HG03442 (cell line): ENCODE measurements at regions not wholly inside any gene's neighbourhood (a gene's known extent, or its start where the extent isn't known, plus 50 kb on each side); places are given as distances from the start of the nearest gene placed in this dataset.

Experiments
- ATAC-seq: cut with Tn5 transposase; IDR thresholded peaks from one replicate; pipeline ENCODE4 v1.9.1; 2021; ENCODE audit warnings: mild to moderate bottlenecking, moderate library complexity; ENCODE audit not compliant: unreplicated experiment

DNA sequence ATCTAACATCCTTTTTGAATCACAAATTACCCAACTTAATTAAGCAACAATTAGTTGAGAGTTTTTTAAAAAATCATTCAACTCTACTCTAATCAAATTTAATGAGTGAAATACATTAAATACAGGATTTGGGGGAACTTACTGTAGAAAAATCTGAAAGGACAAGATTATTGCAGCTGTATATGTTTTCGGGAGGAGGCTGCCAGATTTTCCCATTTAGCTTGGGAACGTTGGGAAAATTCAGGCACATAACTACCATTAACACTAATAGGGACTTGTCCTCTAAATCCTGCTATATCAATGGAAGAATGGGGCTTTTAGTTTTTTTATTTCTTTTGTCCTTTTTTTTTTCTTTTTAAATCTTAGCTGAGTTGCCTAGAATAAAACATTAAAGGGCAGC lies 691.4 kb upstream of the FZD8 start:
- ATAC-seq = no peak

DNA sequence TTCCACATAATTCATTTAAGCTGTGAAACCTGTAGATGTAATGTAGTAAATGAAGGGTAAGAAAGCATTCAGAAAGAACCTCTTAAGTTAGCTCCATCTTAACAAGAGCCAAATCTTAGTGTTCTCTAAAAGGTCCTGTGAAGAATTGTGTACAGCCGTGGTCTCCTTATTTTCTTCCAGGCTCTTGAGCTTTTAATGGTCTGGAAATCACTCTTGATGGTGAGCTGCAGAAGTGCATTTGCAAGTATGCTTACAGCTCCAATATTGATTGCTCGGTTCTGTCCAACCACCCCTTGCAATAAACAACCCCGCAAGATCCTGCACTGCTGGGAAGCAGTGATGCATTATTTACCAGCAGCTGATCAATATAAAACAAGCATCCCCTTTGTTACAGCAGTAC lies 690.8 kb upstream of the FZD8 start:
- no peak for ATAC-seq

DNA sequence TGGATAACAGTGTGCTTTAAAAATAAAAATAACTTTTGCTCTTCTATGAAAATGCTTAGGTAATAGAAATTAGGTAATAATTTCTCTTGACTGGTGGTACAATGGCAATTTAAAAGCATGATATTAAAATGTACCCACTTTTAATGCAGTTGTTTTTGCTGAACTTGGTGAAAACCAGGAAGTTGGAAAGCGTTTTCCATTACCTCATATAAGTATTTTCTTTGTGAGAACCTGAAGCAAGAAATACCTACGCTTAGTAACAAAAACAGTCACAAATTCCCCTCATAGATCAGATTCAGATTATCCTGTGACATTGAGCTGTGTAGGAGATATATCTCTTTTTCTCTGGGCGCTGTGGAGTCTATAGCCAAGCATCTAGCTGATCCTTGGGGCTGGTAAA lies 689.0 kb upstream of the FZD8 start:
- ATAC-seq = no peak

DNA sequence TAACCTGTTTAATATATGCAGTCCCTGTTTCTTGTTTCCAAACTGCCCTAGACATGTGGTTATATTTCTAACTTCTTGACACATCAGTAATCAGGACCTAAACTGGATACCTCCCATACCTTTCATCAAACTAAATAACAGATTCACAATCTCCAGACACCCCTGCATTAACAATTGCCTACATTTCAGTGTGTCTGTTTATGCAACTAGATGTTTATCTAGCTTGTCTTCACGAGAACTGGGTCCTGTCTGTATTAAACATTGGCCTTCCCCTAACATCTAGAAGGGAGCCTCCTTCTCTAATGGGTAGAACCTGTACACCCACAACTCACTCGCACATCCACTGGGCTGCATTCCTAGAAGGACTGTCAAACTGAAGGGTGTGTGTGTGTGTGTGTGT lies 683.7 kb upstream of the FZD8 start:
- ATAC-seq = no peak

DNA sequence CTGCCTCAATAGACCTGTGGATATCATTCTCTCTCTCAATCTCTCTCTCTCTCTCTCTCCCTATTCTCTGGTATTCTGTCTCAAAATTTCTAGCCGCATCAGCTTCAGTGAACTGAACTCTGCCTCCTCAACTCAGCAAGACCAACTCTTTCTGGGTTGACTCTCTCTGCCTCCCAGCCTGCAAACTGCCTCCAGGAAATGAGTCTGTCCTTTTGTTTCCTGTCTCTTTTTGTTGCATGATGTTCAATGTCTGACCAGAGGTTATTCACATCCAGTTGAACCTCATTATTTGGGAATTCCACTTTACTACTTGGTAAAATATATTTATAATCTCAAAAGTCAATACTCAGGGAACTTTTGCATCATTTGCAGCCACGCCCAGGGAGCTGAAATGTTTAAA lies 682.7 kb upstream of the FZD8 start:
- ATAC-seq = no peak

DNA sequence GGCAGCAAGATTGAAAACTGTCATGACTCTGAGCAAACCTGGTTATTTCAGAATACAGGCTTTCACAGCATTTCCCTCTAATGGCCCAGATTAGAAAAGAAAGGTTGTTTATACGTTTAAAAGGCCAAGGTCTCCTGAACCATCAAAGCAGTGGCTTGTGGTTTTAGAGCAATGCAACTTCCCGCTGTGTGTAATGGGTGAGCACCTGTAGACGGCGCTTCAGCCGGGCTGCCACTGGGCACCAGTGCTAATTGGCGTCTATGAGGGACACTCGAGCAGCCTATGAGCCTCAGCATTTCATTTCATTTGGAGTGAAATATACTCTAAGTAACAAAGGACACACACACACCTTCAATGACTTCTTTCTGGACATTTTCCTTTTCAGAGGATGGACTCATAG lies 671.0 kb upstream of the FZD8 start:
- no peak for ATAC-seq

DNA sequence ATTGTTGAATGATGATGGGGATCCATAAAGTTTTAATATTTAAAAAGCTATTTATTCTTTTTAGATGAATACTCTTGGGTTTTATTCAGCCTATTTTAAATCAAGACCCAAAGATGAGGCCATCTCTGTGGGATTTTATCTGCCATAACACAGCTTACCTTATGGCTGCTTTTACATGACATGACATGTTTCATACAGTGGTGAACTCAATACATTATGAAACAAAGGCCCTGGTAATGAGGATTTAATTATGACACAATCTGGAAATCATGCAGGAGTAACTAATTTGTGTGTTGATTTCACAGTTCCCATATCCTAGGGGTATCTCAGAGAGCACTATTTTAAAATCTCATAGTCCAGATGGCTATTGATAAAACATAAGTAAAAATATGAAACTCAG lies 661.8 kb upstream of the FZD8 start:
- no peak for ATAC-seq

DNA sequence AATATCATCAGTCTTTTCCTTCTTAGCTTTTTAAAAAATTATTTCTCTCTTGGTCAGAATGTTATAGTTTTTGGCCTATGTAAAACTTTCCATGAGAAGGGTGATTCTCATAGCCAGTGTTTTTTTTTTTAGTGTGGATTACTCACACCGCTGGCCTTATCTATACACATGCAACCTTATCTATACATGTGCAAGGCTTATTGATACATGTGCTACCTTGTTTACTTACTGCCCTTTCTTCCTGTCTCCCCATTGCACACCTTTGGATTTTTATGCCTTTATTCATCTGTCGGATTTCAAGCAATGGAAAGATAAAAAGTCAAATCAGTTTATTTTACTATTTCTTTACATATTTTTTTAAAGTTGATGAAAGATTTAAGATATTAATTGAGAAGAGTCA lies 660.0 kb upstream of the FZD8 start:
- ATAC-seq = no peak

DNA sequence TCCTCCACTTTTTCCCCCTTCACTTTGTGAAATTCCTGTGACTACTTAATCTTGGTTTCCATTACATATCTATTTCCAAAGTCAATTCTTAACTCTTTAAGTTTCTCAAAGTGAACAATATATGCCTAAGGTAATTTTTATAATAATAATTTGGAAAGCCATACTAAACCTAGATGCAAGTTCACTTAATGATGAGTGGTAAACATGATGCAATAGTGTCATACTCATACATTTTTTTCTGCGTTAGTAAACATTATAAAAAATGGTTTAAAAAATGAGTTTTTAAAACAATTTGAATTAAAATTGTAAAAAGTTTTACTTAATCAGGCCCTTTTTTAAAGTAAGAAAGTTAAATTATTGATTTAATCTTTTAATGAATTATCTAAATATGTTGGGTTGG lies 659.4 kb upstream of the FZD8 start:
- no peak for ATAC-seq

DNA sequence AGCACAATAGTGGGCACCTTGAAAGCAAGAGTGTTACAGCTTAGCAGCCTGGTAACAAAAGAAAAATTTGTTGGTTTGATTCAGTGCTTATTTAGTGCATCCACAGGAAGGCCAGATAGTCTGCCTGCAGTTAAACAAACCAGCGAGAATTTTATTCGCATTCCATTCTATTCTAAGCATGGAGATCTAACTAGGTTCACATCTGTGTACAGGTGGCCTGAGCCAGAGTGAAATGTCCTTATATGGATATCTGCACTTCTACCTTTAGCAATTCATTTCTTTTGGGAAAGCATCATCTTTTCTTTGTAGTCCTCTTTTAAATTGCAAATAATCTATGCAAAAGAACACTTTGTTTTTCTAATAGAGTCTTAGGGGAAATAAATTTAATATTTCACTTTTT lies 659.0 kb upstream of the FZD8 start:
- ATAC-seq = no peak

DNA sequence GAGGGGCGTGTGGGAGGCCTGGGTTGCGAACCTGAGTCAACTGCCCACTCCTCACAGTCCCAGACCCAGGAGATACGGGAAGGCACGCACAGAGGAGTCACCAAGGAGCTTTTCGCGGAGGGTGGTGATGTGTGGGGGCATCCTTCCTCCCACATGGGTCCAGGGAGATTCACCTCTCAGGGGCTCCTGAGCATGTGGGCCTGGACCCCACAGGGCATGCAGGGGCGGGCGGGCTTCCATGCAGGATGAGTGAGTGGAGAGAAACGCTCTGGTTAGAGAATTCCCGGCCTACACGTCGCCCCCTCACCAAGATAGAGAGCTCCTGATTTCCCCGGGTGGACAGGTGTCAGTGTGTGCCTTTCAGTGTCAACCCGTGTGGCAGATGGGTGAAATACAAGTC lies 641.7 kb upstream of the FZD8 start:
- no peak for ATAC-seq

DNA sequence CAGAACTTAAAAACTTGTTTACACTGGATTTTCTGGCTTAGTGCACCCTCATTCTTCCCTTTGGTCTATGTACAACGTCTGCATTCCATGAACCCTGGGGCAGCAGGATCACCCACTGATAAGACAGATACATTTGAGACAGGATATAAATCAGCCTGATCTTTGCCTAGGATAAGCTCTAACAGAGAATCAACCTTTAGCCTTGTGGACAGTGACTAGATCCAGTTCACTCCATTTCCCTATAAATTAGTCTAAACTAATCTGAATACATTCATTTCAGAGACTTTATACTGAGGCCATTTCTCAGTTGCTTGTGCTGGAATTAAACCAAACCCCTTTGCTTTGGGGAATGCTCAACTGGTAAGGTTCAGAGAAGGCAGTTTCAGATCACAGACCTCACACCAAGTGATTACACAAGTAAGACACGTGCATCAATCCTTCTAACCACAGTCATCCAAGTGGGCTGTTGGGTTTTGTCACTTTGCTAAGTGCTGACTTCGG lies 639.8 kb upstream of the FZD8 start:
- no peak for ATAC-seq

DNA sequence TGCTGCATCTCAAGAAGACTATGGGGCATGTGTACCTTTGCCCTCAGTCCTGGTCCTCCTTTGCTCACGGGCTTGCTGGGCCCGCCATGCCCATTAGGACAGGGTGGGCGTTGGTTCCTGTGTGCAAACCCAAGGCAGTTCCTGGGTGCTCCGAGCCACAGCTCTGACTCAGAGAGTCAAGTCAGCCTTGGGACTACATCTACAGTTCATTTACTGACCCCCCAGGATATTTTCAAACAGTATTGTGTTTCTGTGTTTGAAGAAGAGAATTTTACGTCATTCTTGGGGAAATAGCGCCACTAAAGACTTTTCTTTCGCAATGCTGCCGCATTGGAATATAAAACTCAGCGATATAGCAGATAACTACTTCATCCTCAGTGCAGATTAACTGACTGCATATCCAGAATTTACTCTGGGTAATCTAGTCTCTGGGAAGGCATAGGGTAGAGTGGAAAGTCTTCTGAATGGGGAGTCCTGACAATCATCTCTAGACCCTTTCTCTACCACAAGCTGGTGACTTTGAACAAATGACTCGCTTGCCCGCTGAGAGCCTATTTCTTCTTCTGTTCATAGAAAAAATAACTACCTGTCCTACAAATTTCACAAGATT lies 638.9 kb upstream of the FZD8 start:
- ATAC-seq = no peak

DNA sequence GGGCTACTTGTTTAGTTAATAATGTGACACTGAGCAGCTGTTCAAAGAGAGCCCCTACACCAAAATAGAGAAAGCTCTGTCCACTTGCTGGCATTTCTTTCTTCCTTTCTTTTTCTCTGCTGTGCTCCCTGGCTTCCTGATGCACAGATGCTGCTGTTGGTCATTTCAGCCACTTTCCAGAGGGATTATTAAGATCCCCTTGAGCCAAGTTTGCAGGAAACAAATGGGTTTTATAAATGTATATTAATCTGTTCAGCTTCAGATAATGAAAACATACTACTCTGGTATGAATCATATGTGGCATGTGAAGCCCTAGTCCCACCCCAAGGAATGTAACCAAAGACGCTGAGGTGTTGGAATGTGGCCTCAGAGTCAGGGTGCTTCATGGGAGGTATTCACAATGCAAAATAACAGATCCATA lies 638.2 kb upstream of the FZD8 start:
- no peak for ATAC-seq

DNA sequence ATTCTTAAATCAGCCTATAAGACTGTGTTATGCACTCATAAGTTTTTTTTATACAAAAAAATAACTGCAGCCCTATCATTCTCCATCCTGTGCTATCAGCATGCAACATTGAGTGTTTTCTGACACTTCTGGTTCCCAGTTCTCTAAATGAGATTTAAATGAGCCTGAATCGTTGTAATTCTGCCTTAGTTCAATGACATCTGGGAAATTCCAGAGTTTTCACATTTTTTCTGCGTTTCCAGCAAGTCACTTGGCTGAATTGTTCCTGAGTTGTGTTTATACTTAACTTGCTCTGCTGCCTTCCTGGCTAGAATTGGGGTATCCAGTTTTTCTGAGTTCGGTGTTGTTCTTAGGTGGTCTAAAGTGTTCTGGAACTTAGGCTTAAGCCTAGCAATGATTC lies 636.1 kb upstream of the FZD8 start:
- ATAC-seq = no peak

DNA sequence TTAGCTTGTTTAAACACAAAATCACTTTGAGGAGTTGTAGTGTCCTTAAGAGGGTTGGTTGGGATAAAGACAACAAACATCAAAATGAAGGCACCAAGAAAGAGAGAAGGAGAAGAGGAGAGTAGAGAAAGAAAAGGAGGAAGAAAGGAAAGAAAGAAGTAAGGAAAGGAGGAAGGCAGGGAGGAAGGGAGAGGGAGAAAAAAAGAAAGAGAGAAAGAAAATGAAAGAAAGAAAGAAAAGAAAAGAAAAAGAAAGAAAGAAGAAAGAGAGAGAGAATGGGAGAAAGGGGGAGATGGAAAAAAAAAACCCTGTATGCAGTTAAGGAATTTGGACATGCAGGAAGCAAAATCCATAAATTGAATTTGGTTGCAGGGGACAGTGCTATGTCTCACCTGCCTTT lies 635.4 kb upstream of the FZD8 start:
- ATAC-seq = no peak

DNA sequence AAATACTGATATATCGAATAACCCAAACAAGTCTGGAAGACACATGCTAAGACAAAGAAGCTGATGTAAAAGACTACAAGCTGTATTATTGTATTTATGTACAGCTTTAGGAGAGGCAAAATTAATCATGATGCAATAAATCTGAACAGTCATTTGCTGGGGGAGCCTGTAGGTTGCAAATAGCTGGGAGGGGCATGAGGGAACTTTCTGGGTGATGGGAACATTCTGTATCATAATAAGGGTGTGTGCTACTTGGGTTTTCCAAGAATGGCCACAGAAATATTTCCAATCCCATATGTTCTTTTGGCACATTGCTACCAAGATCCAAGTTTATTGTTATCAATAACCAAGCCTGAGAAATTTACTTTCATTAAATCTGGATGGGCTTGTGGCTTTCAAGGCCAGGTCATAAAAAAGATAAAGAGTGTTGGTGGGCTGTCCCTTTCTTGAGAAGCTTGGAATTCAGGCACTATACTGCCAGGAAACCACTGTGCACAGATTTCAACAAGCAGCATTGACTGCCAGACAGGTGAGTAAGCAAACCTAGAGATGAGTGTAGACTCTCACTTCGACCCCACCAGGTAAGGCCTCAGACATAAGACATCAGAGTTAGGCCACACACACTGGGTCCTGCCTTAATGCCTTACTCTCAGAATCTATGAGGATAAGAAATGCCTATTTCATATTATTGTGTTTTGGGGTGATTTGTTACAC lies 629.7 kb upstream of the FZD8 start:
- no peak for ATAC-seq

DNA sequence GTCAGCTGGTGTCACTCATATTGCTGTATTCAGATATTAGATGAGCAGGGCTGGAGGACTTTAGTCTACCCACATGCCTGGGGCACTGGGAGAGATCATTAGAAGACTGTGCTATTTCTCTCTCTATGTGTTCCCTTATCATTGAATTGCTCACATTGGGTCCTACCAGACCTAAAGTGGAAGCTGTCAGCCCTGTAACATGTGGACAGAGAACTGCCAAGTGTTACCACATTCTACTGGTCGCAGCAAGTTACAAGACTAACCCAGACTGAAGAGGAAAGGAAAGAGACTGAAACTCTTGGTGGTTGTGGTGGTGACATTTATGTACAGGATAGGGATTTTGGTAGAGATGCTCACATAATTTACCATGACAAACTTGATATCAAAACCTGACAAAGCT lies 627.1 kb upstream of the FZD8 start:
- ATAC-seq = no peak

DNA sequence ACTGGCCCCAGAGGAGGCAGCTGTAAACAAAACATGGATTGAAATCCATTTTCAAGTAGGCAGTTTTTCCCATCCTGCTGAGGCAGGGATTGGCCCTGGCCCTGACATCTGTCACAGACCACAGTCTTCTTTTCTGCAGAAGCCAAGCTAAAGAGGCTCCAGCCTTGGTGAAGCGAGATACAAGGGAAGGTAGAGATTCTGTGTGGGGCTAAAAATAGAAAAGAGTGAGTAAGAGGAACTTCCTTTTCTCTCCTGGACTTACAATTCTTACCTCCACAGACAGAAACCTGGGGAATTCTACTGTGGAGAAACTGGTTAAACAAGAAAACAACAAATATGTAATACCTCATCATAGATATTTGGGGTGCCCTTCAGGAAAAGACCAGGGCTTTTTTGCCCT lies 624.8 kb upstream of the FZD8 start:
- no peak for ATAC-seq

DNA sequence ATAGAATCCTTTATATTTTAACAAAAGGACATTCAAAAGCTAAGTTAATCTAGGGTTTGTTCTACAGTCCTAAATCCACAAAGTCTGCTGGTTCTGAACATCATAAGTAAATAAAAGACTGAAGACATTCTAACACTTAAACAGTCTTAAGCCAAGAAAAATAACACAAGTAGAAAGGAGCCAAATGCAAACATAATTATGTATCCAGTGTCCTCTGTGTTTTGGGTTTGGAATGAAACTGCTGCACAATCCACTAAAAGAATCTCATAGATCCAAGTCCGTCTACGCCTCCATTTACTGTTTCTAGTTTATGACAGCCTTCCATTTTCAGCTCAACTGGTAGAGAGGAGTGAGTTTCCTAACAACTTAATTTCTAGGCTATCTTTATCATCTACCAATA lies 623.6 kb upstream of the FZD8 start:
- no peak for ATAC-seq

DNA sequence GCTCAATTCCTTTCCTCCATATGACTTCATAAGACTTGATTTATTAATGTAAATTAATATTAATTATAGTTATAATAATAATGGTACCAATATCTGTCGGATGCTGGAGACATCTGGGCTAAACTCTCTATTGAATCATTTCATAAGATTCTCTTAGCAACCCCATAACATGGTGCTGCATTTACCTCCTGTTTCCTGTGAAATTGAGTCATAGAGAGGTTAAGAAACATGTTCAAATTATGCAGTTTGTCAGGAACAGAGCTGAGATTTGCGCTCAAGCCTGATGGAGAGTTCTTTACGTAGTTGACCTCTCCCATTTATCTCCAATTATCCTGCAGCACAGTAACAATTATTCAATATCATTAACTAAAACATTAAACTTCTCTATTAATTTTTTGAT lies 621.8 kb upstream of the FZD8 start:
- no peak for ATAC-seq

DNA sequence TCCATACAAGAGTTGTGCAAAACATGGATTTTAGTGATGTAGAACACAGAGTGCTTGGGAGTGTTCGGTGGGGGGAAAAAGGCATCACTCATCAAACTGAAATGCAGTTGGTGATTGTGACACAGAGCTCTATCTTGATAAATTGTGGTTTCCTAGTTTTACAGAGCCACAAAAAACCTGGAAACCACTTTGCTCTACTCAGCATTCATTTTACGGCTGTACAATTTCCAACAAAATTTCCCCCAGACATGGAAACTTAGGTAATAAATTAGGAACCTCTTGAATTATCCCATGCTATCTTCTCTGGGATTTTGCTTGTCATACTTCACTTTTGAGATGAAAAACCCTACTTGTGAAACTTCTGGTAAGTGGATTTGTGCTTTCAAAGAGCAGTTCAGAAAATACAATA lies 614.9 kb upstream of the FZD8 start:
- ATAC-seq = no peak

DNA sequence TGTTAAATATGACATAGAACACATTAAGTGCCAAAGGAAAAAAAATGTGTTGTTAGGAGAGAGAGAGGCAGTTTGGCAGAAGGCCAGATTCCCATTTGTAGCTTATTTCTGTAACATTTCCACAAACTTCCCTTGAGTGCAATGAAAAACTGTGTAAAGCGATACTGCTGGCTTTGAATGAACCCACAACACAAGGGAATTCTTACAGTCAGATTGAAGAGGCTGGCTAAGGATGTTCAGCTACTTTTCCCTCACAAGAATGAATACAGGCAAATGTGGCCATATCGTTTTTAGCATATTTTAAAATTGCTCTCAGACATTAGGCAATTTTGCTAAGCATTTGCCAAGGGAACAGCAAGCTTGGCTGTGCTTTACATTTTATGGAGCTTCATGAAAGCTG lies 614.1 kb upstream of the FZD8 start:
- no peak for ATAC-seq
